ENCODE measurements at regions not wholly inside any gene's neighbourhood (a gene's known extent, or its start where the extent isn't known, plus 50 kb on each side); places are given as distances from the start of the nearest gene placed in this dataset.

GRCh38 chr1:227432981-227433380, 114.7 kb upstream of the CDC42BPA start:
- ChIA-PET POLR2A (no interaction called here), CTCF (no interaction called here), RAD21 (ENCODE audit: low non-redundant PET in 1 of 2, low total read pairs in 2 of 2, uncharacterized antibody in 2 of 2, unreplicated experiment in 2 of 2) (interaction anchor here in 1 of 2 experiments (0.6 kb wide), 1 partner anchor 330 kb away, joined by 5 read pairs; no protein-coding TSS in a partner anchor)
- no peak overlapping the region for H3K27ac ChIP-seq (ENCODE audit: low read depth, low read length)
- no peaks in the 10 kb centered on the region for H3K79me2 ChIP-seq (ENCODE audit: insufficient read depth, low read length)
- peaks cover 0 to 35% of the 10 kb centered on the region in 2 experiments; a peak in 3 of 4 replicates for H3K4me1 ChIP-seq (ENCODE audit: control insufficient read depth in 1 of 2, insufficient read depth in 2 of 2, low read length in 2 of 2)
- ATAC-seq (no peak), DNase-seq (ENCODE audit: low read depth, low spot score) (no peak)
- no peak overlapping the region for H3K9ac ChIP-seq (ENCODE audit: low read length)
- no peaks in the 10 kb centered on the region for H3K9me3 ChIP-seq (ENCODE audit: control insufficient read depth in 1 of 2, insufficient read depth in 1 of 2, low read depth in 1 of 2, low read length in 2 of 2)
- no peaks in the 10 kb centered on the region for H4K20me1 ChIP-seq (ENCODE audit: insufficient read depth)
- TF ChIP-seq SP1 (IDR thresholded peaks at IDR 0.05; ENCODE audit: low read depth) (no peak), SRF (IDR thresholded peaks at IDR 0.05; ENCODE audit: low read depth) (no peak), ZNF274 (IDR thresholded peaks at IDR 0.05; ENCODE audit: low read depth, low read length) (no peak)
- TF ChIP-seq, protein P1, sequence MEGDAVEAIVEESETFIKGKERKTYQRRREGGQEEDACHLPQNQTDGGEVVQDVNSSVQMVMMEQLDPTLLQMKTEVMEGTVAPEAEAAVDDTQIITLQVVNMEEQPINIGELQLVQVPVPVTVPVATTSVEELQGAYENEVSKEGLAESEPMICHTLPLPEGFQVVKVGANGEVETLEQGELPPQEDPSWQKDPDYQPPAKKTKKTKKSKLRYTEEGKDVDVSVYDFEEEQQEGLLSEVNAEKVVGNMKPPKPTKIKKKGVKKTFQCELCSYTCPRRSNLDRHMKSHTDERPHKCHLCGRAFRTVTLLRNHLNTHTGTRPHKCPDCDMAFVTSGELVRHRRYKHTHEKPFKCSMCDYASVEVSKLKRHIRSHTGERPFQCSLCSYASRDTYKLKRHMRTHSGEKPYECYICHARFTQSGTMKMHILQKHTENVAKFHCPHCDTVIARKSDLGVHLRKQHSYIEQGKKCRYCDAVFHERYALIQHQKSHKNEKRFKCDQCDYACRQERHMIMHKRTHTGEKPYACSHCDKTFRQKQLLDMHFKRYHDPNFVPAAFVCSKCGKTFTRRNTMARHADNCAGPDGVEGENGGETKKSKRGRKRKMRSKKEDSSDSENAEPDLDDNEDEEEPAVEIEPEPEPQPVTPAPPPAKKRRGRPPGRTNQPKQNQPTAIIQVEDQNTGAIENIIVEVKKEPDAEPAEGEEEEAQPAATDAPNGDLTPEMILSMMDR (IDR thresholded peaks at IDR 0.05 in 2 of 3, conservative IDR thresholded peaks at IDR 0.05 in 1 of 3; ENCODE audit: borderline replicate concordance in 1 of 3, insufficient read depth in 1 of 3, low read depth in 2 of 3, low read length in 2 of 3), result no peak
- H3K4me2 ChIP-seq (ENCODE audit: low read length), result no peak overlapping the region
- no peaks in the 10 kb centered on the region for H3K9me2 ChIP-seq (ENCODE audit: insufficient read depth)
- no TSS peak for BruUV-seq (replicated peaks)
- H2AFZ ChIP-seq (ENCODE audit: low read depth, low read length, poor library complexity, severe bottlenecking), result no peak overlapping the region
- intact Hi-C loops (cut with micrococcal nuclease), result loop anchor here (5.0 to 10.0 kb wide), 2 partner anchors 116 to 1008 kb away; partner anchors contain the start of gene CDC42BPA
- no peaks in the 10 kb centered on the region for H3K27me3 ChIP-seq (ENCODE audit: insufficient read depth, low read length)
- H3K36me3 ChIP-seq (ENCODE audit: control insufficient read depth in 1 of 2, insufficient read depth in 2 of 2, low read length in 2 of 2), result no peaks in the 10 kb centered on the region
- no peak overlapping the region for H3K4me3 ChIP-seq (replicated peaks in 1 of 2; ENCODE audit: low read depth in 1 of 2, low read length in 2 of 2)

DNA sequence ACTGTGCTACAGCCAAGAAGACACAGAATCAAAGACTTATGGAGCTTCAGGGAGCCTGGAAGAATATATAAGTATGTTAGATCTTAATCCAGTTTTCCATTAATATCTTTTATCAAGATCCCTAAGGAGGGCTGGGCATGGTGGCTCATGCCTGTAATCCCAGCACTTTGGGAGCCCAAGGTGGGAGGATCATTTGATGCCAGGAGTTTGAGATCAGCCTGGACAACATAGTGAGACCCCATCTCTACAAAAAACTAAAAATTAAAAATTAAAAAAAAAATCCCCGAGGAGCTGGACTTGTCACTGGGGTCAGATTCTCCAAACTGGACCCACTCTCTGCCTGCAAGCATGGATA, 113.9 kb upstream of the CDC42BPA start:
- H3K9me3 ChIP-seq (ENCODE audit: control insufficient read depth in 1 of 2, insufficient read depth in 1 of 2, low read depth in 1 of 2, low read length in 2 of 2), result no peaks in the 10 kb centered on the region
- H3K79me2 ChIP-seq (ENCODE audit: insufficient read depth, low read length), result no peaks in the 10 kb centered on the region
- ChIA-PET POLR2A (interaction anchor here (1.2 kb wide), 1 partner anchor 75 kb away, joined by 3 read pairs; no protein-coding TSS in a partner anchor), RAD21 (ENCODE audit: low non-redundant PET in 1 of 2, low total read pairs in 2 of 2, uncharacterized antibody in 2 of 2, unreplicated experiment in 2 of 2) (no interaction called here), CTCF (no interaction called here)
- no peaks in the 10 kb centered on the region for H3K36me3 ChIP-seq (ENCODE audit: control insufficient read depth in 1 of 2, insufficient read depth in 2 of 2, low read length in 2 of 2)
- ATAC-seq (no peak), DNase-seq (ENCODE audit: low read depth, low spot score) (no peak)
- peaks cover 0 to 36% of the 10 kb centered on the region in 2 experiments; a peak in 3 of 4 replicates for H3K4me1 ChIP-seq (ENCODE audit: control insufficient read depth in 1 of 2, insufficient read depth in 2 of 2, low read length in 2 of 2)
- peak overlapping the region; percentile 92 for H2AFZ ChIP-seq (ENCODE audit: low read depth, low read length, poor library complexity, severe bottlenecking)
- no peak overlapping the region for H3K9ac ChIP-seq (ENCODE audit: low read length)
- H4K20me1 ChIP-seq (ENCODE audit: insufficient read depth), result no peaks in the 10 kb centered on the region
- no peaks in the 10 kb centered on the region for H3K9me2 ChIP-seq (ENCODE audit: insufficient read depth)
- H3K27ac ChIP-seq (ENCODE audit: low read depth, low read length), result no peak overlapping the region
- H3K4me3 ChIP-seq (replicated peaks in 1 of 2; ENCODE audit: low read depth in 1 of 2, low read length in 2 of 2), result no peak overlapping the region
- peak overlapping the region; percentile 48 for H3K4me2 ChIP-seq (ENCODE audit: low read length)
- H3K27me3 ChIP-seq (ENCODE audit: insufficient read depth, low read length), result no peaks in the 10 kb centered on the region
- intact Hi-C loops (cut with micrococcal nuclease), result loop anchor here (5.0 to 10.0 kb wide), 2 partner anchors 115 to 1007 kb away; partner anchors contain the start of gene CDC42BPA
- TF ChIP-seq, protein P2, sequence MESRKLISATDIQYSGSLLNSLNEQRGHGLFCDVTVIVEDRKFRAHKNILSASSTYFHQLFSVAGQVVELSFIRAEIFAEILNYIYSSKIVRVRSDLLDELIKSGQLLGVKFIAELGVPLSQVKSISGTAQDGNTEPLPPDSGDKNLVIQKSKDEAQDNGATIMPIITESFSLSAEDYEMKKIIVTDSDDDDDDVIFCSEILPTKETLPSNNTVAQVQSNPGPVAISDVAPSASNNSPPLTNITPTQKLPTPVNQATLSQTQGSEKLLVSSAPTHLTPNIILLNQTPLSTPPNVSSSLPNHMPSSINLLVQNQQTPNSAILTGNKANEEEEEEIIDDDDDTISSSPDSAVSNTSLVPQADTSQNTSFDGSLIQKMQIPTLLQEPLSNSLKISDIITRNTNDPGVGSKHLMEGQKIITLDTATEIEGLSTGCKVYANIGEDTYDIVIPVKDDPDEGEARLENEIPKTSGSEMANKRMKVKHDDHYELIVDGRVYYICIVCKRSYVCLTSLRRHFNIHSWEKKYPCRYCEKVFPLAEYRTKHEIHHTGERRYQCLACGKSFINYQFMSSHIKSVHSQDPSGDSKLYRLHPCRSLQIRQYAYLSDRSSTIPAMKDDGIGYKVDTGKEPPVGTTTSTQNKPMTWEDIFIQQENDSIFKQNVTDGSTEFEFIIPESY (IDR thresholded peaks at IDR 0.05; ENCODE audit: extremely low read depth, insufficient replicate concordance, low read length), result no peak
- no peak for TF ChIP-seq FOSL1 (IDR thresholded peaks at IDR 0.05; ENCODE audit: low read depth)
- TF ChIP-seq SIN3A (IDR thresholded peaks at IDR 0.05; ENCODE audit: low read depth), result no peak
- TF ChIP-seq SP1 (IDR thresholded peaks at IDR 0.05; ENCODE audit: low read depth), result no peak
- TF ChIP-seq EGR1 (IDR thresholded peaks at IDR 0.05; ENCODE audit: low read depth), result no peak
- no peak for TF ChIP-seq ZFX (IDR thresholded peaks at IDR 0.05)
- no peak for TF ChIP-seq YY1 (IDR thresholded peaks at IDR 0.05; ENCODE audit: extremely low read depth, insufficient replicate concordance, low read depth, low read length)
- TF ChIP-seq POLR2A (IDR thresholded peaks at IDR 0.05; ENCODE audit: borderline replicate concordance, extremely low read depth, insufficient read depth, insufficient read length), result no peak
- TF ChIP-seq ATF3 (IDR thresholded peaks at IDR 0.05), result no peak
- no peak for TF ChIP-seq EZH2phosphoT487 (IDR thresholded peaks at IDR 0.05; ENCODE audit: borderline replicate concordance)
- BruUV-seq (replicated peaks), result no TSS peak
